ENCODE measurements at regions not wholly inside any gene's neighbourhood (a gene's known extent, or its start where the extent isn't known, plus 50 kb on each side); places are given as distances from the start of the nearest gene placed in this dataset.

GRCh38 chr6:50451826-50452400 lies 261.4 kb upstream of the TFAP2D start:
- TF ChIP-seq CTCF (IDR thresholded peaks at IDR 0.05; ENCODE audit: borderline replicate concordance, control extremely low read depth, extremely low read depth, insufficient read depth, missing control alignments) = no peak
- DNase-seq (ENCODE audit: low spot score) = no peak
- in situ Hi-C loops (cut with MboI; ENCODE audit: low sequenced_read_pairs, unreplicated experiment) = no loop called here

DNA sequence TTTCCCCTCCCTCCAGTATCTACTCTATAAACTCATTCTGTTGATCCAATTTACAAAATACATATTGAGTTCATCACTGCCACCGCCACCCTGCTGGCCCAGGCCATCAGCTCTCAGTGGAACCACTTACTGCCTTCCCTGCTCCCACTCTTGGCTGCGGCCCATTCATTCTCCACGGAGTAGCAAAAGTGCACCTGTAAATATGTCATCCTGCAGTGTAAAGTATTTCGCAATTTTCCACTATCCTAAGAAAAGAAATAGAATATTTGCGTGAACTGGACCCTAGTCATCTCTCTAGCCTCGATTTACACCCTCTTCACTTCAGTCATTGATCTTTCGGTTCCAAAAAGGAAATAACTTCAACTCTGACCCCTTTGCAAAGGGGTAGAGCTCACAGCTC lies 258.3 kb upstream of the TFAP2D start:
- in situ Hi-C loops (cut with MboI; ENCODE audit: low sequenced_read_pairs, unreplicated experiment) = no loop called here
- TF ChIP-seq CTCF (IDR thresholded peaks at IDR 0.05; ENCODE audit: borderline replicate concordance, control extremely low read depth, extremely low read depth, insufficient read depth, missing control alignments) = no peak
- DNase-seq (ENCODE audit: low spot score) = no peak

DNA sequence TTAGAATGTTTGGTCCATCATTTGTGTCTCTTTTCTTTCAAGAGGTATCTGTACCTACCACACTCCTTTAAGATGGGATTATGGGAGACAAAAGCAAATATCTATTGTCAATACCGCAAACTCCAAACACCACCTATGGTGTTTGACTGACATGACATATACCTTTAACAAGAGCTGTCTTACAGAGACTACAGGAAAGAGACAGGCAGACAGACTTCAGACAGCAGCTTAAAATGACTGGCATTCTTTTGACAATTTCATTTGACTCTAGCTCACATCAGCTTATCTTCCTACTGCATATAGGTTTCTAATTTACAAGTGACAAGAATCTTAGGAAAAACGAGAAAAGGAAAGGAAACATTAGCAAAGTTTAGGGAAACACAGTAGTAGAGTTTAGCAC lies 256.0 kb upstream of the TFAP2D start:
- in situ Hi-C loops (cut with MboI; ENCODE audit: low sequenced_read_pairs, unreplicated experiment) = no loop called here
- no peak for TF ChIP-seq CTCF (IDR thresholded peaks at IDR 0.05; ENCODE audit: borderline replicate concordance, control extremely low read depth, extremely low read depth, insufficient read depth, missing control alignments)
- no peak for DNase-seq (ENCODE audit: low spot score)

GRCh38 chr6:50461696-50462095 lies 251.6 kb upstream of the TFAP2D start:
- DNase-seq (ENCODE audit: low spot score) = no peak
- in situ Hi-C loops (cut with MboI; ENCODE audit: low sequenced_read_pairs, unreplicated experiment) = no loop called here
- no peak for TF ChIP-seq CTCF (IDR thresholded peaks at IDR 0.05; ENCODE audit: borderline replicate concordance, control extremely low read depth, extremely low read depth, insufficient read depth, missing control alignments)

DNA sequence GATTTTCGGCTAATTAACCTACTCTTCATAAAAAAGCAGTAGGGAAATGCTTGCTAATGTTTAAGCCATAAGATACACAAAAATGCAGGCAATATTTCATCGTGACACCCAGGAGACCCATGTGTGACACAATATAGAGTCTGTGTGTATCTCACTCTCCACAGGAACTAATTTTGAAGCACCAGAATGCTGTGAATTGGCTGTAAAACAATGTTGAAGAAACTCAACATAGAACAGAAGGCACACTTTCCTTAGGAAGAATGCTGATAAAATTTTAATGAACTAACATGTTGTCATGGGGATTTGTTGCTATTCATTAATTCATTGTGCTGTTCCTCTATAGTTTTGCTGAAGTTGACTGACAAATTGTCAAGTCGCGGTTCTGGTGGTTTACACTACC lies 249.4 kb upstream of the TFAP2D start:
- DNase-seq (ENCODE audit: low spot score) = no peak
- no peak for TF ChIP-seq CTCF (IDR thresholded peaks at IDR 0.05; ENCODE audit: borderline replicate concordance, control extremely low read depth, extremely low read depth, insufficient read depth, missing control alignments)
- in situ Hi-C loops (cut with MboI; ENCODE audit: low sequenced_read_pairs, unreplicated experiment) = no loop called here

GRCh38 chr6:50467931-50468330 lies 245.4 kb upstream of the TFAP2D start:
- no peak for DNase-seq (ENCODE audit: low spot score)

More at GRCh38 chr6:50467931-50468330, 245.4 kb upstream of the TFAP2D start:
- in situ Hi-C loops (cut with MboI; ENCODE audit: low sequenced_read_pairs, unreplicated experiment) = no loop called here
- TF ChIP-seq CTCF (IDR thresholded peaks at IDR 0.05; ENCODE audit: borderline replicate concordance, control extremely low read depth, extremely low read depth, insufficient read depth, missing control alignments) = no peak
